ENCODE measurements at regions not wholly inside any gene's neighbourhood (a gene's known extent, or its start where the extent isn't known, plus 50 kb on each side); places are given as distances from the start of the nearest gene placed in this dataset.

DNA sequence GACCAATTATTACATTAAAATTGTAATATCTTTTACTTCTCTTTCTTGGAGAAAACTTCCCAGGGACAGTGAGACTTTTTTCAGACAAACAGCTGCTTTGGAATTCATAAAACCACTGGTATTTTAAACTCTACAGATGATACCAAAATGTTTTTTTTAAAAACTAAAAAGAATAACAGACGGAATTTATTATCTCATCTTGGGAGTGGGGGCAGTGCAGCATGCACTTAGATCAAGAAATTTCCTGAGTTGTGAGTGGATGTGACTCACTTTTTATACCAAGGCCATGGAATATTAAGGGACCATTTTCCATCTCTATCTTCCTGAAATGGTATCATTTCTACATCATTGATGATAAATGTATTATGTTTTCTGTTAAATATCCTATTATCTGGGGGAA is 422.8 kb upstream of the HNRNPA3 start:
- TF ChIP-seq GATA2 (IDR thresholded peaks at IDR 0.05; ENCODE audit: low read depth, low read length) = no peak
- no peak for TF ChIP-seq GATA3 (IDR thresholded peaks at IDR 0.05; ENCODE audit: low read depth, low read length)

Data from SH-SY5Y (cell line).